ENCODE measurements at regions not wholly inside any gene's neighbourhood (a gene's known extent, or its start where the extent isn't known, plus 50 kb on each side); places are given as distances from the start of the nearest gene placed in this dataset.

- ATAC-seq (no peak), DNase-seq (no peak)
- H3K4me1 ChIP-seq, result peaks cover 15% of the 10 kb centered on the region
- TF ChIP-seq POLR2A (IDR thresholded peaks at IDR 0.05) (no peak), CTCF (IDR thresholded peaks at IDR 0.05) (no peak)
- intact Hi-C loops (cut with DNase I), result no loop called here
- no peaks in the 10 kb centered on the region for H3K36me3 ChIP-seq (replicated peaks in 1 of 2; ENCODE audit: insufficient read depth in 1 of 2, low read depth in 2 of 2)
- no peak overlapping the region for H3K27ac ChIP-seq
- no peak overlapping the region for H3K4me3 ChIP-seq
- WGBS, 2 donors, result 58% methylated on average over 7 of the region's 7 CpGs
- H3K9me3 ChIP-seq, result no peaks in the 10 kb centered on the region
- no peaks in the 10 kb centered on the region for H3K27me3 ChIP-seq
These were observed 166.4 kb downstream of the COPRS start for GRCh38 chr17:31692632-31693031.

GRCh38 chr17:31692027-31692426 lies 167.0 kb downstream of the COPRS start:
- Histone ChIP-seq H3K36me3 (replicated peaks in 1 of 2; ENCODE audit: insufficient read depth in 1 of 2, low read depth in 2 of 2) (no peaks in the 10 kb centered on the region), H3K9me3 (no peaks in the 10 kb centered on the region), H3K4me3 (no peak overlapping the region), H3K4me1 (peaks cover 14% of the 10 kb centered on the region), H3K27me3 (no peaks in the 10 kb centered on the region), H3K27ac (no peak overlapping the region)
- 69 to 70% methylated on average over 8 of the region's 8 CpGs for WGBS, 2 donors
- ATAC-seq (no peak), DNase-seq (no peak)
- TF ChIP-seq POLR2A (IDR thresholded peaks at IDR 0.05), result no peak
- intact Hi-C loops (cut with DNase I), result no loop called here

- H3K27ac ChIP-seq, result no peak overlapping the region
- no peak for TF ChIP-seq CTCF (IDR thresholded peaks at IDR 0.05)
- H3K36me3 ChIP-seq (replicated peaks in 1 of 2; ENCODE audit: insufficient read depth in 1 of 2, low read depth in 2 of 2), result no peaks in the 10 kb centered on the region
- intact Hi-C loops (cut with DNase I), result no loop called here
- DNase-seq (no peak), ATAC-seq (no peak)
- no peaks in the 10 kb centered on the region for H3K9me3 ChIP-seq
- WGBS, 2 donors, result 70 to 83% methylated on average over 6 to 9 of the region's 9 CpGs
- no peak overlapping the region for H3K4me3 ChIP-seq
- peaks cover 8% of the 10 kb centered on the region for H3K4me1 ChIP-seq
- H3K27me3 ChIP-seq, result no peaks in the 10 kb centered on the region
These were observed 167.7 kb downstream of the COPRS start for GRCh38 chr17:31691251-31691905.

- no peaks in the 10 kb centered on the region for H3K27me3 ChIP-seq
- no peaks in the 10 kb centered on the region for H3K4me1 ChIP-seq
- no peak for DNase-seq
- WGBS, 2 donors, result 83 to 94% methylated on average over 1 to 3 of the region's 3 CpGs
- no peak for TF ChIP-seq POLR2A (IDR thresholded peaks at IDR 0.05)
- no peak for TF ChIP-seq CTCF (IDR thresholded peaks at IDR 0.05)
- intact Hi-C loops (cut with DNase I), result no loop called here
- H3K36me3 ChIP-seq (replicated peaks in 1 of 2; ENCODE audit: insufficient read depth in 1 of 2, low read depth in 2 of 2), result no peaks in the 10 kb centered on the region
- no peak for ATAC-seq
- no peak overlapping the region for H3K27ac ChIP-seq
- no peak overlapping the region for H3K4me3 ChIP-seq
- no peaks in the 10 kb centered on the region for H3K9me3 ChIP-seq
These were observed 168.9 kb downstream of the COPRS start for GRCh38 chr17:31690151-31690551.

- peak in 1 of 4 donors; percentile 28 for DNase-seq
- TF ChIP-seq CTCF (IDR thresholded peaks at IDR 0.05), result no peak
- TF ChIP-seq POLR2A (IDR thresholded peaks at IDR 0.05), result no peak
These were observed 170.3 kb downstream of the COPRS start for GRCh38 chr17:31688701-31689100.

More at GRCh38 chr17:31688701-31689100, 170.3 kb downstream of the COPRS start:
- H3K9me3 ChIP-seq, result no peaks in the 10 kb centered on the region
- WGBS, 2 donors, result 75 to 89% methylated on average over 1 of the region's 1 CpG
- H3K27me3 ChIP-seq, result no peaks in the 10 kb centered on the region
- no peak for ATAC-seq
- H3K36me3 ChIP-seq (replicated peaks in 1 of 2; ENCODE audit: insufficient read depth in 1 of 2, low read depth in 2 of 2), result no peaks in the 10 kb centered on the region
- intact Hi-C loops (cut with DNase I), result no loop called here
- H3K4me3 ChIP-seq, result no peak overlapping the region
- no peaks in the 10 kb centered on the region for H3K4me1 ChIP-seq
- H3K27ac ChIP-seq, result no peak overlapping the region
